GM21360 (cell line): ENCODE measurements at regions not wholly inside any gene's neighbourhood (a gene's known extent, or its start where the extent isn't known, plus 50 kb on each side); places are given as distances from the start of the nearest gene placed in this dataset.
"Not testable (repeated sequence)": the region's sequence is repeated elsewhere in the genome, so short reads cannot be mapped to it uniquely, and the experiment has no call there.

Experiments used
- ATAC-seq: cut with Tn5 transposase; IDR thresholded peaks from one replicate; pipeline ENCODE4 v1.9.1; 2021; ENCODE audit warnings: mild to moderate bottlenecking, moderate library complexity; ENCODE audit not compliant: unreplicated experiment

DNA sequence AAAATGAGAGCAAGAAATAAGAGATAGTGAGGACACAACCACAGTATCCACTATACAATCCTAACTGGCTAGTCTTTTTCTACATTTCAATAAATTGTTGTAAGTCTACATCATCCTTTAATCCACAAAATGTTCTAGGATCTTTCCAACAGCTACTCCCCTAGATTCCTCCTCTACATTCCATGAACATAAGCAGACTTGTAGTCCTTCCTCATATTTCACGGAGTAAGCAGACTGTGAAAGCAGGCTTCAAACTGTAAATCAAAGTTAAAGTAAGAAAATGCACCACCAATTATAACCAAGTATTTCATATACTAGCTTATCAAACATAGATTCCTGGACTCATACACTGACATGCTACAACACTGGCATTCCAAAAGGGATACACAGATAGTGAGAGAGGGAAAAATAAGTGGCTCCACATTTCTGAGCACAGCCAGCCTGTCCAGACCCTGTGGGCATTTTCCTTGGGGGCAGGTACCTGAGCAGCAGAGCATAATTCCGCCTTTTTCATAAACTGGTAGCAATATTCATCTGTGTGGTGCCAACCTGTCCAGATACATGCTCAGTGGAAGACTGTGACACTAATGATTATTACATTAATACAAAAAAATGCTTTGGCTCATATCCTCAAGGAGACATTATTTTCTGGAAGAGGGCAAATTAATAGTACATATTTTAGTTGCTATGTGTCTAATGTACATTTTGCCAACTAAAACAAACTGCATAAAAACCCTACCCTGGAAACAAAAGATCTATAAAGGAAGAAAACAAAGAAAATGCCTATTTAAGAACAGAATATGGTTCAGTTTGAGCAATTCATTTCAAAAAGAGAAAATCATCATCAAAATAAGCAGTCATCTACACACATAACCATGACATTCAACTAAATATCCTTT, 113.3 kb upstream of the FSCB start:
- no peak for ATAC-seq

GRCh38 chr14:44616204-44616603, 109.1 kb upstream of the FSCB start:
- no peak for ATAC-seq

DNA sequence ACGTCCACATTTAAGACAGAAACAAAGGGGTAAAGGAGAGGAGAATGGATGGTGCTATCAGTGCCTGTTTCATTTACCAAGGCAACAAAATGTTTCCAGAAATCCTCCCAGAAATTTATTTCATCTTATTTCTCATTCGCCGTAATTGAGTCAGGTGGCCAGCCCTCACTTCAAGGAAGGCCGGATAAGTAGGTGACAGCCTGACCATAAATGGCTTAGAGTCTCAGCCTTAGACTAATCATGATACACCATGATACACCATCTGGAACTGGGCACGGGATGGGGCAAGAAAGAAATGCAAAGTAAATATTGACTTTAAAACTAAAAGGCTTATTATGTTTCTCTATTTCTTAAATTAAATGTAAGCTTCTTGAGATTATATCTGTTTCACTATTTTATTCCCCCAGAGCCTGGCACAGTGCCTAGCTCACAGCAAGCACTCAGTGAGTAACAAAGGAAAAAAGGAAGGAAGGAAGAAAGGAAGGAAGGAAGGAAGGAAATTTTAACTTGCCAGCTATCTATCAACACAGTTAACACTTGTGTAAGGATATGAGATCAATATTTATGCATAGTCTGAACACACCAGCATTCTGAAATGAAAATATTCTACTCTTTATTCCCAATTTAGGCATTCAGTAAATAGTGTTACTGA, 106.1 kb upstream of the FSCB start:
- ATAC-seq: no peak

DNA sequence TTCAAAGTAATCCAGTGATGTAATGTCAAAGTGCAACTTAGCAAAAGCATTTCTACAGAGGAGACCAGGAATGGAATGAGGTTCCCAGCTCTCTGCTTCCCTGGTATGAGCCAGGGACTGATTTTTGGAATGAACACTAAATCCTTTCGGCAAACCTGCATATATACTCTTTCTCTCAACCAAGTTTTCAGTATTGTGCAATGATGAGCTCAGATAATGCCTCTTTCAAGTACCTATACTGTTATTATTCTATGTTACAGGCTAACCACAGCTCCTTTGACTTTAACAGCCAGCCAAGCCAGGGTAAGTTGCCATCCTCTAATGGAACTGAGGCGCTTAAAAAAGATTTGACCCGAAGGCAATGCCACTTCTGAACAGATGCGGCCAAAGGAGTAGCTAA, 104.9 kb upstream of the FSCB start:
- no peak for ATAC-seq

DNA sequence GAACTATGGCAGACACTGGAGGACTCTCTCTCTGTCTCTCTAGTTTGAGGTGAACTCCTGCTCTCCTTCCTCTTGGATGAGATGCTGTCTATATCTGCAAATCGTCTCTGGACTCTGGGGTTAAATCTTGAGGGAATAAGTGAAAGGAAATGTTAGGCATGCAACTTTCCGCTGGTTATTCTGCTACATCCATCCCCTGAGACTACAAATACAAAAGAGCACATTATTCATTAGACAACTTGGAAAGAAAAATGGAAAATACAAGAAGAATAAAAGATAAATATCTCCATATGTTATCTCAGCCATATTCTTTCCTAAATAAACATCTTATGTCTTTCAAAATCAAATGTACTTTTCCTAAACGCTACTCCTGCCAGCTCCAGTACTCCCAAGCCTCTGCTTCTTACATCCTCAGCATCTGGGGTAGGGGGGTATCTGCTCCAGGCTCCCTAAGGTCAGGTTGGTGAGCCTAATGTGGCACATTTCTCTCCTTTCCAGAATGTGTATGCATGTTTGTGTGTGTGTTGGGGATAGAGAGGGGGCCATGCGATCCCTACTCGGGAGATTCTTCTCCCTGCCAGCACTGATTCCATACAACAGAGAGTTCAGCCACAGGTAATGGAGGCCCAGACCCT, 102.9 kb upstream of the FSCB start:
- ATAC-seq: no peak

DNA sequence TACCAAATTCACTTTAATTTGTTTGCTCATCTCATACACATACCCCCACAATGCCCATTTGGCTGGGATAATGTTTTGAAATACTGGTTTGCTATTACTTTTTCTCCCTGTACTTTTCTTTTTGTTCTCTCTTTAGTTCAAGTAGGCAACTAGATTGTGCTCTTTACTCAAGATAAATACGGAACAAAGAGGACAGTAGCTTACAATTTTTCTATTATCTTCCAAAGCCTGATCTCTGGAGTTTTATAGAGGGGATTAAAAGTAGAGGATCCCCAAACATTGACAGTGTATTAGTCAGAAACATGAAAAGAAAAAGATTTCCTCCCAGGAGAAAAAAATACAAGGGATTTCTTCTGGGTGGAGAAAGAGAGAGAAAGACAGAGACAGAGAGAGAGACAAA, 102.1 kb upstream of the FSCB start:
- no peak for ATAC-seq

DNA sequence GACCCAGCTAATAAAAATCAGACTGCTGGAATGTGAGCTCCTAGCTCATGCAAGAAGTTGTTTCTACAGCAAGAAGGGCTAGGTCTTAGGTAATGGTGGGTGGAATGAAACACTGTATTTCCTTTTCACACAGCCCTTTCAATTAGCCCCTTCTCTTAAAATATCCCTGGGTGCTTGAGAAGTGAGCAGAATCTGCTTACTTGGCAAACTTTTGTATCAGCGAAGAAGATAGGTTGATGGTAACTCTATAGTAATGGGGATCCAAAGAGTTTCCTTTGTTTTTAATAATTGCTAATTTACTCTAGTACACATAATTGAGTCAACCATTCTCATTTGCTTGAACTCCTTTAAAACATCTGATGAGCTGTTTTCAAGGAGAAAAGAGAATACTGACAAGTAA, 100.6 kb upstream of the FSCB start:
- ATAC-seq: no peak

- no peak for ATAC-seq
These were observed 99.5 kb upstream of the FSCB start for GRCh38 chr14:44606576-44606975.

GRCh38 chr14:44601266-44601665, 94.2 kb upstream of the FSCB start:
- ATAC-seq: not testable (repeated sequence)

DNA sequence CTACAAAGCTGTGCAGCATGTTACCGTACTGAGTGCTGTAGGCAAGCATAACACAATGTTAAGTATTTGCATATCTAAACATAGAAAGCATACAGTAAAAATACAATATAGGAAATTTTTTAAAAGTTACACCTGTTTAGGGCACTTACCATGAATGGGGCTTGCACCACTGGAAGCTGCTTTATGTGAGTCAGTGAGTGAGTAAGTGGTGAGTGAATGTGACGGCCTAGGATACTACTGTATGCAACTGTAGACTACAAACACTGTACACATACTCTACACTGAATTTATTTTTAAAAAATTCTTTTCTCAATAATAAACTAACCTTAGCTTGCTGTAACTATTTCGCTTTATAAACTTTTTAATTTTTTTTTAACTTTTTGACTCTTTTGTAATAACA, 82.1 kb upstream of the FSCB start:
- no peak for ATAC-seq

- no peak for ATAC-seq
These were observed 79.8 kb upstream of the FSCB start for GRCh38 chr14:44586910-44587309.

DNA sequence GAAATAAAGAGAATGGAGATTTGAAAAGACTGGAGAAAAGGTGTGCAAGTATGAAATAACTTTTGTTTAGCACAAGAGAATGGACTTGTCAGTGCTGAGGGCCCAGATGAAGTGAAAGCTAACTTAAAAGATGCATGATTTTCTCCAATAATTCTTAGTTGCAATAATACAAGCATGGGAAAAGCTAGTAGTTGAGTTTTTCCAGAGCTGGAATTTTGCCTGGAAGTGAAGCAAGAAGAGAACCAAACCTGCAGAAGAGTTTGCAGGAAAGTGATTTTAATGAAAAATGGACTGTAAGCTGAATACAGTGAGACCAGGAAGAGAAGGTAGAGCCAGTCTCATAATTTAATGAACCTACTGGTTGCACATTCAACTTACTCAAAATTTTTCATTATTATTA, 69.3 kb upstream of the FSCB start:
- ATAC-seq: no peak

DNA sequence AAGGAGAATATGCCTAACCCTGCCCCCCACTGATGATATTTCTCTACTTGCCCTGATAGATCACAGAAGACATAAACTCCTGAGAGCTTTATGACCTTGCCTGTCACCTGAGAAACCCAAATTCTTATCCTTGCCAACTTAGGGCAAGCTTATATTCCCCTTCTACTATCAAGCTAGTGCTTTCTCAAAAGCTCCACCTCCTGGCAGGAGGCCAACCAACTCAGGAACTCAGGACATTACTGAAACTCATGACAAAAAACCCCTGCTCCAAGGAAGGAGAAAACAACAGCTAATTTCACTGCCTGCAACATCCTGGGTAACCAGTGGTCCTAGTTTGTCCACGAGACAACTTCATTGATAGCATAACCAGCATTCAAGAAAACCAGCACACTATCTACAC, 60.9 kb upstream of the FSCB start:
- no peak for ATAC-seq

GRCh38 chr14:44565968-44566367, 58.9 kb upstream of the FSCB start:
- ATAC-seq: no peak

DNA sequence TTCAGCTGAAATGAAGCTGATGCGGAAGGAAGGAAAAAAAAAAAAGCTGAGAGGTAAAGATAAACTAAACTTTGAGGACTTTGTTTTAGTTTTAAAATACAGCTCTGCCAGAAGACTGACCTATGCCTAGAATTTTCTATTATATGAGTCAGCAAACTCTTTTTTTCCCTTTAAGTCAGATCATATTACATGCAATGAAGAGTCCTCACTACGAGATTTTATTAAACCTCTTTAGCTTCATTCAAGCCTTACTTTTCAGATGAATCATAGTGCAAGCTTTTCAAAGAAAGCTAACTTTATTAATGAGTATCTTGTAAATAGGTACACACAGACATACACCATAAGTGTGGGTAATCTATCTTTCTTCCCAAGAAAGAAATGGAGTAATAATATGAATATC, 57.8 kb upstream of the FSCB start:
- ATAC-seq: no peak
